ENCODE measurements at regions not wholly inside any gene's neighbourhood (a gene's known extent, or its start where the extent isn't known, plus 50 kb on each side); places are given as distances from the start of the nearest gene placed in this dataset.

DNA sequence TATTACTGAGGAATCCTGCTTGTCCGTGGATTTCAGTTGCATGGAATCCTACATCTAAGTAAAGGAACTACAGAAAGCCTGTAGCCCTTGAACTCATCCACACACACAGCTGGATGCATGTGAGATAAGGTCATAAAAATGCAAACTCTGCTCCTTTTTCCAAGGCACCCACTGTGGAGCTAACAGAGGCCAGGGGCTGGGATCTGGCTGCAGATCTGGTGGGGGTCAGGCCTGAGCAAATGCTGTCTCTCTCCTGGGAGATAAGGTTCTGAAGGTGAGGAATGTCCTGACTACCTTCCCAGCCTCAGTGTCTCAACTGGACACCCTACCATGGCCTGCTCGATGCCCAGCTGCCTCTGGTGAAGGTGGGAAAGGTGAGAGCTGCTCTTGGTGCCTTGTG lies 321.5 kb downstream of the LRFN2 start:
- no peak for DNase-seq (ENCODE audit: low spot score)

DNA sequence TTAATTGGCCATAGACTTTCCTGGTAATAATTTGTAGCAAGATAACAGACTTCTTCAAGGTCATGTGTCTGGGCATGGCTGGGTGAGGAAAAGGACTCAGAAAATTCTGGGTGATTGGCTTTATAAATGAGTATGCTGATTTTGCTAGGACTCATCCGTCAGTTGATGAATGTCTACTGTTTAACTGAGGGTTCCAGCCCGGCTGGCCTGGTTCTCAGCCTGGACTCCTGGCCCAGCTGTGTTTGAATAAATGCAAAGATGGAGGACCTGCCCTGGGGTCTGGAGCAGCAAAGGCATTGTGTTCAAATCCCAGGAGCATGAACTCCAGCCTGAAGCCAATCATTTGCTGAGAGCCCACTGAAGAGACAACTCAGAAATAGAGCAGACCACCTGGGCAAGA lies 323.2 kb downstream of the LRFN2 start:
- no peak for DNase-seq (ENCODE audit: low spot score)

DNA sequence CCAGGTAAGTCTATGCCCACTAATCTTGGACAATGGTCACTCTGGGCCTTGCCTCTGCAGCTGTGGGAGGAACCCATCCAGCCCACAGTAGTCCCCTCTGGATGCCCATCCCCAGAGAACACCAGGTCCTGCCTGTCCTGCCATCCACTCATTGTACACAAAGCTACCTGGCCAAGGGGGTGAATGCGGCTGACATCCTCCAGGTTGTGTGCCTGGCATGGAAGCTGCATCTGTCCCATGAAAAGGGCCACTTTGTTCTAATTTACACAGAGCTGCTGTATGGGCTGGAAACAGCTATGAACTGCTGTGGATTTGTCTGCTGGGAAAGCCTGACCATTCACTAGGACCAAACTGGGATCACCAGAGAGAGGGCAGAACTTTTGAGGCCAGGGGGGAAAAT lies 324.8 kb downstream of the LRFN2 start:
- no peak for DNase-seq (ENCODE audit: low spot score)

DNA sequence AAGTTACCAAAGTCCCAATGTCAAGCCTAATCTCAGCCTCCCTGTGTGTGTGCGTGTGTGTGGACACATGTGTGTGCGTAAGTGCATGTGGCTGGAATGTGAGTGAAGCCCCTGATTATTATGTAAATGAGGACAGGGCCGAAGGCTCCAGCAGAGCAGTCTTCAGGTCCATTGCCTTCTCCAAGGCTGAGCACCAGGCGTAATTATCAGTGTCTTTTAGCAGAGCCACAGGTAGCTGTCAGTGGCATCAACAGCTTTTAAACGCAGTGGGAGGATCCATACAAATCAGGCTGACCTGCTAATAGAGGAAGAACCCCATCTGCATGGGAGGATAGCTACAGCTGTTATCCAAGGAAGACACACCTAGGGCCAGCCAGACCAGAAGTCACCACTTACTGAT lies 324.3 kb upstream of the MOCS1 start:
- no peak for DNase-seq (ENCODE audit: low spot score)

DNA sequence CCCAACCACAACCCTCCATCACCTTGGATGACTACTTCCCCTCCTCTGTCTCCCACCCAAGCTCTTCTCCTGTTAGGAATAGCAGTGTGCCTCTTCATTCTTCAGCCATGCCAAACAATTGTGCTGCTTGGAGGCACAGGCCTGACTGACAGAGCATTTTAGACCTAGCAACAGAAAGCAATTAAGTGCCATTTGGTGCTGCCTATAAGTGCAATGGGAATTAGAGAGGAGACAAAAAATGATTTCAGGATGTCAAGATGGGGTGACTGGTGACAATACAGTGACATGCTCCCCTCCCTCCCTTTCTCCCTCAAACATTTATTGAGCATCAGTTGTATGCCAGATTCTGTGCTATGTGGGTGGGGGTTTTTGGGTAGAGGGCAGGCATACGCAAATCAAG lies 322.6 kb upstream of the MOCS1 start:
- no peak for DNase-seq (ENCODE audit: low spot score)

DNA sequence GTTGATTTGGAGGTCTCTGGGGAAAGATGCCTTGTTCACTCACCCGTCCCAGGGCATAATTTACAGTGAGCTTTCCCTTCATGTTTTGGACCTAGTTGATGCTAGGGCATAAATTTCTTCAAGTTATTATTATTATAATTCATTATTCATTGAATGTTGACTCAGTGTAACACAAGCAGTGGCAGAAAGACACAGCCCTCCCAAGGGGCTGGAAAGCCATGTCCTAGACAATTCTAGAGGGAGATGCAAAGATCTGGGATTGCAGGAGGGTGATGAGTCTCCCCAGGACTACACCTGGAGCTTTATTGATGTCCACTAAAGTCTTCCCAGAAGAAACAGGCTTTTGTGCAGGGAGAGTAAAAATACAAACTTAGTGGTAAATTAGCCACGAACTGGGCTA lies 322.0 kb upstream of the MOCS1 start:
- no peak for DNase-seq (ENCODE audit: low spot score)

DNA sequence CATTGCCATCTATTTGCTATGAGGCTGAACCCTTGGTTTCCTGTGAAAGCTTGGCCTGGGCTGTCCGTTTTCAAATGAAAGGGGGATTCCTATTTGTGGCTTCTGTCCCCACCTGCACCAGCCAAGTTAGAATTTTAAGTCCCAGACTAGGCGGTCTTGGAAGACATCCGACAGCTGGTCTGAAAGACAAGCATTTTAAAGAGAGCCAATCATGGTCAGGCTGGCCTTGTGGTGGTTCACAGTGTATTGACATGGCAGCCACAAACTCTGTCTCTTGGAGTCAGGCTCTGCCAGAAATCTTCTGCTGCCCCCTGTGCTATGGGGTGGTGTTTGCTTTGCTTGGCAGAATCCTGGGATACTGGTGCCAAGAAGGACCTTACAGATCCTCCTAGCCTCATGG lies 319.2 kb upstream of the MOCS1 start:
- DNase-seq (ENCODE audit: low spot score), result no peak

DNA sequence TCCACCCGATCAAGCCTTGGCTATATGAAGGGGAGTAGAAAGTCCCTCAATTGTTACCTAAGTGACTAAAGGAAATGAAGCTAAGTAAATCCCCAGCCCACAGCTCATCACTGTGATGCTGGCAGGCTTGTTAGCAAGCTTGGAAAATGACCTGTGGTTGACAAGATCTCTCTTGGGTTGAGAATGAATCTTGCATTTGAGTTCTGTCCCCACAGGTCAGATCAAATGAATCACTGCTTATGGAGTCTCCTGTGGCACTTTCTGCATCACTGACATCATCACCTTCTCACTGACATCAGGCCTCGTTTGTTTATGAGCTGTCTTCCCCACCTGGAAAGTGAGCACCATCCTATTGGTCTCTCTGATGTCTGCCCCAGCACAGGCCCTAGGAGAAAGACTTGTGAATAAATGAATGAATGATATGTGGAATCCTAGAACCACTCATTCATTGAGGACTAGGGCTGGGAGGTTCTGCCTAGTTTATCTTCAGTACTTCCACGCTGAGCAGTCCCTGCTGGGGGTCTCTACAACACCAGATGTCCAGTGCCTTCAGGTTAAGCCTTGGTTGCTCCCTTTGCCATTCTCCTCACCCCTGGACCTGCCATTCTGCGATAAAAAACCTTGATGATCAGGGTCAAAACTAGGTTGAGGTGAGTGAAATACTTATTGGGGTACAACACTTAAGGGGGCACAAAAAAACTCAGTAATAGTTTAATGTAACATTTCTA lies 318.4 kb upstream of the MOCS1 start:
- DNase-seq (ENCODE audit: low spot score), result no peak

DNA sequence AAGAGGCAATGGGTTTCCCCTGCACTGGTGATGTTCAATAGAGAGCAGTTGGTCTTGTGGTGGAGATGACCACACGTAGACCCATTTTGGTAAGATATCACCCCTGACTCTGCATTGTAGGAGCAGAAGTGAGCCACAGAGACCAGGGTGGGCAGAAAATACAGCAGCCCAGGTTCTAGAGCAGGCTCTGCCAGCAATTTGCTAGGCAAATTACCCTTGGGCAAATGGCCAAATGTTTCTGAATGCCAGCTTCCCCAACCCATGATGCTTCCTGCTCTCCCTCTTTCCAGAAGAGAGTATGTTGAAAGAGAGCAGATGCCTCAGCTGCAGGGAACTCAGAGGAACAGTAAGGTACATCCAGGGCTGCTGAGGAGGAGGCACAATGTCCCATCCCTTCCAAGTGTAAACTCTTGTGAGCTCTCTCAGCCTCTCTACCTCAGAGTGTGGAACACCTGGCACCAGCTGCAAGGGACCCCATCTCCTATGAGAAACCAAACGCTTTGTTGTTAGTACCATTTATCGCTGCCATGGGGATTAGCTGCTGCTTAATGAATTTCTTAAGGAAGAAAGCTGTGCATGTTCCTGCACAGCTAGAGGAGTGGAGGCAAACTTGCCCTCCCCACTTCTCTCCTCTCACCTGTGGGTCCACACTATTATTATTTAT lies 317.5 kb upstream of the MOCS1 start:
- DNase-seq (ENCODE audit: low spot score), result no peak

DNA sequence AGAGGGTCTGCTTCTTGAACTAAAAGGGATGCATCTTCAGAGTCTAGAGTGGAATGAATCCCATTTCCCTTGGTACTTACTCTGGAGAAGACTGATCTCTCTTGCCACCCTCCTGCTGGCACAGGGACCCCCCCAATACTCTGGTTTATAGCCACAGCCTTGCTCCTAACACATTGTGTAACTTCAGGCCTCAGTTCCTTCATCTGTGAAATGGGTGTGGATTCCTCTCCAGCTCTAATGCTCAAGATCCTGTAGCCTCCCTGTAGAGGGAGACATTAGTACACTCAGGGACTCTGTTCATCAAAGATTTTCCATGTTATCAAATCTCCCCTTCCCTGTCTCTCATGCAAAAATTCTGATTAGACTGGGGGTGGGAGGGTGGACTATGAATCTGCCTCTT lies 315.7 kb upstream of the MOCS1 start:
- DNase-seq (ENCODE audit: low spot score), result no peak

DNA sequence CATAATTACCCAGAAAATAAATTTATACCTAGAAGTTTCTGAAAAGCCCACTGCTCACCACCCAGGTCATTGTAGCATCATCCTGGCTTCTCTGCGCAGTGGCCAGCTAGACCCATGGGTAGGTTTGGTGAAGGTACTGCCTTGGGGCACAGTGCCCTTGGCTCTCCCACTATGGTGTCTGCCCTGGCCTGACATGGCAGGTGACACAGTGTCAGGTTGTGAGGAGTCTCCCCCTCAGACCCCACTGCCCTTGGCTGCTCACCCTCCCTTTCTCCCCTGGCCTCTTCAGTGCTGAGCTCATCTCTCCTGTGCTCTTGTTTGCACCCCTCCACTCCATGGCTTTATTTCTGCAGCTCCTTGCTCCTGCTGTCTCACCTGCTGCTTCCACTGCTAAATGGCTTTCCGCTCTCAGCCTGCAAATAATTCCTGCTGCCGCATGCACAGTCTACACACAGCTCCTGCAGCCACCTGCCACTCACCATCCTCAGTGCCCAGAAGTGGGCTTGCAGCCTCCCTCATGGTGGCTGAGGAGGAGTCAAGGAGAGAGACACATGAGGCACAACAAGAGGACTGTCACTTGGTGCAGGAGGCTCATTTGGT lies 313.4 kb upstream of the MOCS1 start:
- no peak for DNase-seq (ENCODE audit: low spot score)

DNA sequence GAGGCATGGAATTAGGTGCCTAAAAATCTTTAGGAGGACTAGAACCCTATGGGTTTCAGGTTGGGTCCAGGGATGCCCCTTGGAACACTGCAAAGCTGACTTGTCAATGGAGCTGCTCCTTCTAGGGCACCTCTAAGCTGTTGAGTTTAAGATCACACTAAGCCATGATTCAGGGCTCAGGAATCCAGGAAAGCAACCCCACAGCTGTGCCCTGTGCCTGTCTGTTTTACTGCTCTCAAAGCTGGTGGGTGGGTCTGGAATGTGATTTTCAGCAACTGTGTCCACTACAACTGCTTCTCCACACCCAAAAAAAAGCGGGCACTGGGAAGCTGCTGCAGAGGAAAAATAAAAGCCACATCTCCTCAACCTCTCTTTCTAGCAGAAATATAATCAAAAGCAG lies 310.4 kb upstream of the MOCS1 start:
- no peak for DNase-seq (ENCODE audit: low spot score)

DNA sequence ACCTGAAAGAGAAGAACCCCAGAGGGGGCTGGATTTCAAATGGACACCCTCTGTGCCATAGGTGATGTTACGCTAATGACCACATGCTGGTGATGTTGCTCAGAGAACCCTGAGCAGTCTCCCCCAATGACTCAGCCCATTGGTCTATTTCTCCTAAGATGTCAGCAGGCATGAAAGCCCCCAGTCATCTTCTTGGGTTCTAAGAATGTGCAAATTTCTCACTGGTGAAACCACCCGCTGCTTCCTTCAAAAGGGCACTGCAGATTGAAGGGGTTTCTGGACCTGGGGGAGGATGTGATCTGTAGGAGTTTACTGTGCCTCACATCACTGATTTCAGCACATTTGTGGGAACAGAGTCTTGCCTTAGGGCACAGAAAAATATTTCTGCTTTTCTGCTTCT lies 298.4 kb upstream of the MOCS1 start:
- no peak for DNase-seq (ENCODE audit: low spot score)

DNA sequence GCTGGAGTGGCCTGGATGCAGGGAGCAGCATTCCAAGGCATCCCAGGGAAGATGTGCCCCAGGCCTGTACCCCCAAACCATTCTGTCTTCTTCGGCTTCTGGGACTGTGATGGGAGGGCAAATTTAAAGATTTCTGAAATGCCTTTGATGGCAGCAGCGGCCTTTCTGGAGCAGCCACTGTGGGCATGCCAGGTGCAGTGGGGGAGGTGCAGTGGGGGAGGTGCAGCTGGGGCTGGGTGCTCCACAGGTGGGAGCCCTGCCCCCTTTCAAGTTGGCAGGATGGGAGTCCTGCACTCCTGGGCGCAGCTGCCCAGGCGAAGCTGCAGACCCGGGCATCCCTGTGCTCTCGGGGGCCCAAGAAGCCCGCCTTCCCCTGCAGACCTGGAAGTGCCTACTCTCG lies 293.5 kb upstream of the MOCS1 start:
- no peak for DNase-seq (ENCODE audit: low spot score)

DNA sequence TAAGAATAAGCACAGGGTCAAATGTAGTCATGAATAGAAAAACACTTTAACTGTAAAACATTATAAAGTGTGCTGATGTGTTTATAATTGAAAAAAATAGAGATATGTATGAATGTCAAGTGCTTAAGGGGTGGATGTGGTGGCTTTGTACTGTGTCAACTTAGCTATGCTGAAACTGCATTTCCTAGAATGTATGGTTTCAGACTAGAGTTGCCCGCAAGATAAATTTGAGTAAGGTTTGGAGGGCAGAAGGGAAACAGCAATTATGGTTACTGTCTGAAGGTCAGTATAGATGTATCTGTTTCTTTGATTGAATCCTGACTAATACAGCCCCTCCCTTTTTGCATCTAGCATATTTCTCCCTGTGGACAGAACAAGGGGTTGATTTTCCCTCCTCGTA lies 288.1 kb upstream of the MOCS1 start:
- no peak for DNase-seq (ENCODE audit: low spot score)

DNA sequence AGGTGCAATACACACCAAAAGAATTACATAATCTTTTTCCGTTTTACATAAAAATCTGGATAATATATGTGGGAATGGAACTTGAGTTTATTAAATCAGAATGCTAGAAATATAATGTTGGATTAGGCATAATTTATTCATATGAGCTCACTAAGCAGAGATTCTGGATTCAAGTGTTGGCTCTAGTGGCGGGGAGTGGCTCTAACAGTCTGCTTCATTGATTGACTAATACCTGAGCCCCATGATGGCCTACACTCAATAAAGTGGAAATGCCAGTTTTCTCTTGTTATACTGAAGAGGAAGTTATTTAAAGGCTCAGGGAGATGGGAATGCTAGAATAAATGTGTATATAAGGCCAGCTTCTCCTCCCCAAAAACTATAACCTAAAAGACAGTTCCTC lies 285.5 kb upstream of the MOCS1 start:
- no peak for DNase-seq (ENCODE audit: low spot score)

DNA sequence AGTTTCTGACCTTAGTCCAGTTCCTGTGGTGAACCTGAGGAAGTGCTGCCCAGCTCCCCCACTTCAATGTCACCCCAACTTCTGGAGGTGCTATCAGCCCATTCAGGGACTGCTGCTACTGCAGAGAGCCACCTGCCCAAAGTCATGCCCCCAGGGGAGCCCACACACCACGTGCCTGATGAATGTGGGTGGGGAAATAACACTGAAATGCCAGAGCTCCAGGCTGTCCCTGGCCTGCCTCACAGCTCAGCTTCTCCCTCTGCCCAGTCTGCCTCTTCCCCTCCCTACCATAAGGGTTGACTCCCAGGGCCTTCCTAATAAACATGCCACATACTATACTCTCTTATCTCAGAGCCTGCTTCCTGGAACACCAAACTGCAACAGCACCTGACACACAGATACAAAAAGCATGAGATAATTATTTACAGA lies 276.4 kb upstream of the MOCS1 start:
- DNase-seq (ENCODE audit: low spot score), result no peak

DNA sequence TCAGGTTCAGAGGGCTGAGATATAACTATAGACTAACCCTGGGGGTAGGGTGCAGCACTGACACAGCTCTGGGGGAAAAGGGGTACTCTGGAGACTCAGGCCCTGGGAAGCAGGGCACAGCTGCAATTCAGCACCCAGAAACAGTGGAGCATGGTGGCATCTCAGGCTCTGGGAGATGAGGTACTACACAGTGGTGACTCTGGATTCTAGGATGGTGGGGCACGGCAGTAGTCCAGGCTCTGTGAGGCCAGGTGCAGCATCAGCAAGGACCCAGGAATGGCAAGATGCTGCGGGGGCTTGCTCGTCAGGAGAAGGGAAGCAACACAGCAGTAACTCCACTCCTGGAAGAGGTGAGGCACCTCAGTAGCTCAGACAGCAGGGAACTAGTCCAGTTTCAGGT lies 271.5 kb upstream of the MOCS1 start:
- DNase-seq (ENCODE audit: low spot score), result no peak

DNA sequence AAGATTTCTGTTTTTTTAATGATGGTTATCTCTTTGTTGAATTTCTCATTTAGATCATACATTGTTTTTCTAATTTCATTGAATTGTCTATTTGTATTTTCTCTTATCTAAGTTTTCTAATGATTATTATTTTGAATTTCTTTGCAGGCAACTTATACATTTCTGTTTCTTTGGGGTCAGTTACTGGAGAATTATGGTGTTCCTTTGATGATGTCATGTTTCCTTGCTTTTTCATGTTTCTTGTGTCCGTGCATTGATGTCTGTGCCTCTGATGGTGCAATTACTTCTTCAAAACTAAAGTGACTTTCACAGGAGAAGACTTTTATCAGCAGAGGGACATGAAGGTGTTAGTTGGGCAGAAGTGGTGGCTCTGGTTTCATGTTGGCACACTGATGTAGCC lies 270.7 kb upstream of the MOCS1 start:
- no peak for DNase-seq (ENCODE audit: low spot score)

DNA sequence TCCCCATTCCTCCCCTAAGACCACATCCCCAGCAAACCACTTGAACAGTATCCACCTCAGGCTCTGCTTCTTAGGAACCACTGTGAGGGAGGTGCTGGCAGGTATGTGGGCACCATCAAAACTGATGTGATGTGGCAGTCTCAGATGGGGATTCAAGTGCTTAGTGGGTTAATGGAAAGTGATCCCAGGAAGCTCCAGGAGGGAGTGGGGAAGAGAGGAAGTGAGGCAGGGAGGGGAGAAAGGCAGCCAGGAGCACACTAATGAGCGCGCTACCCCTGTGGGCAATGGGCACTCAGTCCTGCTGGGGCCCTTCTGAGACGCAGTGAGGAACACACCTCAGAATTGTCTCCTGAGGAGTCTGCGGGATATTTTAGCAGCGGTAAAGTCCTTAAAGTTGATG lies 263.1 kb upstream of the MOCS1 start:
- no peak for DNase-seq (ENCODE audit: low spot score)

DNA sequence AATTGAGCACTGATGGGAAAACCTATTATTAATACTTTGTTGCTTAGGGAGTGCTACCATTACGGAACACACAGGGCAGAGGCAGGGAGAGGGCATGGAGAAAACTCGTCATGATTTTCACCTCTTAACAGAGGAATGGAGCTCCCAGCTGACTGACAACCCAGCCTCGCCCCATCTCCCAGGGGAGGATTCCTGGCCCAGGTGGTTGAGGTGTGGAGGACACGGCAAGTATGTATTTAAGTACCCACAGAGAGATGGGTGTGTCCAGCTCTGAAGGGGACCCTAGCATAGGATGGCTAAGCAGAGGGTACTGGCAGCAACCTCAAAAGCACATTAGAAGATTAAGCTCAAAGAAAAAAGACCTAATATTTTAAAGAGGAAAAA lies 261.9 kb upstream of the MOCS1 start:
- no peak for DNase-seq (ENCODE audit: low spot score)

DNA sequence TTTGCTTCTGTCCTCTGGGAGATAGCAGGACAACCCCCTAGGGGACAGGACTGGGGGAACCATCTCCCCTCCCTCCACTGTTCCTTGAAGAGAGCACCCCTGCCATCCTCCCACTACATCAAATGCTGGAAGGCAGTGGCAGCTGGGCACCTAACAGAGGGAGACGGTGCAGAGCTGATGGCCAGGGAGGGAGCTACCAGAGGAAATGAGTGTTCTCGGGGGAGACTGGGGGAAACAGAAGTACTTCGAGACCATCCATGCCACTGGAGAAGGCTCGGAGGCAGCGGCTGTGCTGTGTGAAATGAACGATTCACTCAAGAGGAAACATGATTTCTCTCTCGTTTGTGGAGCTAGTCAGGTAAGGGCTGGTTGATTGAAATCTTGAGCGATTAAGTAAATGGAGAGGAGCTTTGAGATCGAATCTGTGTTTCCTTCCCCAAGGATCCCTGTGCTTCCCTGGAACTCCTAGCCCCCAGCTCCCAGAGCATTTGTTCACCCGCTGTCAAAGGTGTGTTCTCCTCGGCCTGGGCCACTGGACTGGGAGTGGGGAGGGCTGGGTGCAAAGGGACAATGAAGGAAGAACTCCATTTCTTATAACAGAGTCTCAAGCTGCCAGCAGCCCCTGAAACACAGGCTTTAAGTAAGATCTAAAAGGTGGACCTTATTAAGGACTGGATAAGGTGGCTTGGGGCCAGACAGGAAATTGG lies 261.3 kb upstream of the MOCS1 start:
- no peak for DNase-seq (ENCODE audit: low spot score)

Data from CD4-positive, alpha-beta T cell treated with Interleukin-15 for 4 hours (primary cell).